ENCODE measurements at regions not wholly inside any gene's neighbourhood (a gene's known extent, or its start where the extent isn't known, plus 50 kb on each side); places are given as distances from the start of the nearest gene placed in this dataset.

DNA sequence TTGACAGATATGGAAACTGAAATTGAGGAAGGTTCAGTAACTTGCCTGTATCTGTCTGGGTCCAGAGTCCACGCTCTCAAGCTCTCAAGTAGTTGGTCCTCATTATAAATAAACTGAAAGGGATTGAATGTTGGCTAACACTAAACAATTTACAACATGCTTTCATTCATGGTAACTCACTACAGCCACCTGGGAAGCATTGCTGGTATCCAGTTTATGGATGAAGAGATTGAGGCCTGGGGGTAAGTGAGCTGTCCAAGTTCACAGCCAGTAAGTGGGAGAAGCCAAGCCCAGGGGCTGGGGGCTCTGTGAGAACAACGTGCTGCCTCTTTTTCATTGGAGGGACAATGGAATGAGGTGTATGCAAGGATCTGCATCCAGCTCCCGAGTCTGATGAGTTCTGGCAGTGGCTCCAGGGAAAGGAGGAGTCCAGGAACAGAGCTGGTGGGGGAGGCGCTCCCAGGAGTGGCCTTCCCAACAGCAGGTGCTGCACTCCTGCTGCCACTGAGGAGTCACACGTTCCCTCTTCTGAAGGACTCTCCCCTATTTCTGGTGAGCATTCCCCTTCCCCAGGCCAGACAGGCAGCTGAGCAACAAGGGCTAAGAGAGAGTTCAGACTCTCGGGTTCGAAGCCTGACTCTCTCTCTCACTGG is 175.8 kb downstream of the CSNK2A3 start:
- no peak for DNase-seq (ENCODE audit: low read depth, low spot score)

DNA sequence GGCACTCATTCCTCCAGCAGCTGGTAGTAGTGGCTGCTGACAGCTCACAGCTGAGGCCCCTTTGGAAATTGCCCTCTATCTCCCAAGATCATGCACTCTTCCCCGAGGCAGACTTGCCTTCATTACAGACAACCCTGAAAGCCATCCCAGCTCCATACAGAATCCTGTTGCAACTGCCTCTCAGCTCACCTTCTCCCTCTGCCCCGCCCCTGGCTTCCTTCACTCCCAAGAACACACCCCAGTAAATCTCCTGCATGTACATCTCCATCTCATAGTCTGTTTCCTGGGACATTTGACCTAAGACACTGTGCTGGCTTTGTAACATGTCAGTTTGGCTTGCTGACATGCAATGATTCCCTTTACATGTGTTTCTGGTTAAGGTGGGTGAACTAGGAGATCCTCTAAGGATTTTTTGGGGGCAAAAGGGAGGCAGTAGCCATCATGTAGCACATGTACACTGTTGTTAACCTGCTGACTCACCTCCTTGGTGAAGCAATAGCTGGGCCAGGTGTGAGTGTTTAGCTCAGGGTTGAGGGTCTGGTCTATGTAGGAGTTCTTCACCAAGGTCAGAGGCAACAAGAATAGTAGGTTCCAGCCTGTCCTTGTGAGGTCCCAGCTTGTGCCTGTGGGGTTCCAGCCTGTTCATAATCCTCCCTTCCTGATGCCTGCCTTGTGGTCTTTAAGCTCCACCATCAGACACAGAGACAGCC is 179.6 kb downstream of the CSNK2A3 start:
- DNase-seq (ENCODE audit: low read depth, low spot score): no peak

DNA sequence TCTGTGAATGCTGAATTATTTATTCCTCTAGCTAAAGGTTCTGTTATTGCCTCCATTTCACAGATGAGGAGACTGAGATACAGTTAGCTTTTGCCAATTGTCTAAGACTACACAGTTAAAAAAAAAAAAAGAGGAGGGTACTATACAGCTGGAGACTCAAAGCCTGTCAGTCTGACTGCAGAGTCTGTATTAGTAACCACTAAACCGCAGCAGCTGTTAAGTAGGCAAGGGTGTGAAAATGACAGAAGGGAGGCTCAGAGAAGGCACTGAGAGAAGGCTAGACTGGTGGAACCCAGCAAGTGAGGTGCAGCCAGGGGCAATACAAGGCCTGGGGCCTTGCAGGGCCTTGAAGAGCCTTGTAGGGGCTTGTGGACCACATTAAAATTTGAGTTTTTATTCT is 181.2 kb downstream of the CSNK2A3 start:
- no peak for DNase-seq (ENCODE audit: low read depth, low spot score)

DNA sequence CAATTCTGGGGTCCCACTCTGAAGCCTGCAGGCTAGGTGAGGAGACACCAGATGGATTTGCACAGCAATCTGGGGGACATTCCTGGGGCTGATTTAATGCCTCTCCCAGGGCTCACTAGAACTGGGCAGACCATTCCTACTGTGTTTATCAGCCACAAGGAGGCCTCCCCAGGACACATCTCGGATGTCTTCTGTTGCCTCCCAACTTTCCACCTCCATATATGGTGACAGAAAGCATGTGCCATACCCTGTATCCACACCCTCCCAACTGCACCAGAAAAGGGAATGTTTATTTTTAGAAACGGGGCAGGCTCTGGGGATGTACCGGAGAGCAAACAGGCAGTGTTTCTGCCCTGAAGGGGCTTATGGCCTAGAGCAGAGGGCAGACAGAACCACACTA is 181.8 kb downstream of the CSNK2A3 start:
- DNase-seq (ENCODE audit: low read depth, low spot score): no peak

DNA sequence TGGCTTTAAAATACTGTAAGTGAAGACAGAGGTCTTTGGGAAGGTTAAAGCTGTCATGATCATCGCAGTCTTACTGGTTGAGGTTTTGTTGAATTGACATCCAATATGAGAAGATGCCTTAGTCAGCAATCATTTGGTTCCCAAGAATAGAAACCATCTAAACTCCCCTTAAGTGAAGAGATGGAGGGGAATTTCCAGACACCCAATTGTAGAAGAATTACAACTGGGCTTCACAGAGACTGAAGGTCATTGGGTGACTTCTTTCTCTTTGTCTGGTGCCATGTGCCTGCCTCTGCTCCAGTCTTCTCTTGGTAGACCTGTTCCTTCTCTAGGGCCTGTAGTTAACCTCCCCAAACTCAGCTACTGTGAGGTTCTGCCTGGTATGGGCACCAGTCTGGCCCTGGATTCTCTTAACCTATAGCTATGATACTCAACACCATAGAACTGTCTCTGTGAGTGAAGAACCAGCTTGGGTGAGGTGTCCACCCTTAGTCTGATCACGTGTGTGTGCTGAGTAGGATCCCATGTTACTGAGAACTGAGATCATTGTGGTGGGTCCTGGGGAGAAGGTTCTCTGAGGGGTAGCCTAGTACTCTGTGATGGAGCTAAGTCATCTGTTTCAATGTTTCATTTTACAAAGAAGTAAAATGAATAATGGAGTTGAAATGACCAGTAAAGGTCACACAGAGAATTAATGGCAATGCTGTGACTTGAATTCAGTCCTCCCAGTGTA is 182.5 kb downstream of the CSNK2A3 start:
- no peak for DNase-seq (ENCODE audit: low read depth, low spot score)

DNA sequence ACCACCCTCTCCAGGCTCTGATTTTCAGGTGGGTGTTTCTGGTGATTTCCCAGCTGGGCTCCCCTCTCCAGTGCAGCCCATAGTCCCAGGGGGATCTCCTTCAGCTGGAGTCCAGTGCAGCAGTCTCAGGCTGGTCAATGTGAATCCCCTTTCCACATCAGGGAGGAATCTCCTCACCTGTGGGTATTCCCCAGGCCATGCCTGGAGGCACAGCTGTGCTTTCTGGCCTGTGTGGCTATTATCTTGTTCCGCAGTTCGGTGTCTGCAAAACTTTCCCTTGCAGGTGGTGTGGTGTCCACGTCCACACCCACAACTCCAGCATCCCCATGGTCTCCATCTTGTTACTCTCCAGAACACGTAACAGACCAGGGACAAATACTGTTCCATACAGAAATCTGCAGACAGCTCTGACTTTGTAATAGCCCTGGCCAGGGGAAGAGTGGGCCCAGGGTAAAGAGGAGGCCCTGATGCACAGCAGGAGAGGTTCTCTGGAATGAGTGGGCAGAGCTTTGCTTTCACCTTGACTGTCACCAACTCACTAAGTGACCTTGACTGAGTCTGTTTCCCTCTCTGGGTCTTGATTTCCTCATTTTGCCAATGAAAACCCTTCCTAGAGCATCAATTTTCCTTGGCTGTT is 183.2 kb downstream of the CSNK2A3 start:
- DNase-seq (ENCODE audit: low read depth, low spot score): no peak

DNA sequence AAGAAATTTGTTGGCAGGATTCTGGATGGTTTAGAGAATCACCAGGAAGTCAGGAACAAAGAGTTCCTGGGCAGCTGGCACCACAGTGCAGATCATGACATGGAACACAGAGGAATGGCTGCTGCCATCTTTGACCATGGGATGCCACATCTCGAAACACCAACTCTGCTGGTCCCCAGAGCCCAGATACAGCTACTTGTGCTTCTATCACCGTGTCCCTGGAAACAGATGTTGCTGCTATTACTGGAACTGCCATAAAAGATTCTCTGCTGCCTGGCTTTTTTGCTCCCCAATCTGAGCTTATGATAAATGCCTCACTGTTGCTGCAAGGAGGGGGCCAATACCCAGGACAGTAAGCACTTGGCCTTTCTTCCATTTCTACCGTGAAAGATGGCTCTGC is 185.2 kb downstream of the CSNK2A3 start:
- DNase-seq (ENCODE audit: low read depth, low spot score): no peak

DNA sequence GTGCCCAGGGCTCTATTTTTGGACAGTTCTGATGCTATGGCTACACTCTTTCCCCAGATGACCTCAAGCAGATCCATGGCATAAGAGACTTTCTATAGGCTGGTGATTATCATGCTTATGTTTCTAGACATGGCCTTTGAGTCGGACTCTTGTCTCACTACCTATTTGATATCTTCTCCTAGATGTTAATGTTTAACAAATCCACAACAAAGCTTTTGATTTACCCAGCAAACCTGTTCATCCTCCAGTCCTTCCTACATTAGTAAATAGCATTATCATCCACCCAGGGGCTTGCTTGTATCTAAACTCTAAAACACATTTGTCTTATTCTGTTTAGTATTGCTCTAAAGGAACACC is 188.7 kb downstream of the CSNK2A3 start:
- DNase-seq (ENCODE audit: low read depth, low spot score): no peak

DNA sequence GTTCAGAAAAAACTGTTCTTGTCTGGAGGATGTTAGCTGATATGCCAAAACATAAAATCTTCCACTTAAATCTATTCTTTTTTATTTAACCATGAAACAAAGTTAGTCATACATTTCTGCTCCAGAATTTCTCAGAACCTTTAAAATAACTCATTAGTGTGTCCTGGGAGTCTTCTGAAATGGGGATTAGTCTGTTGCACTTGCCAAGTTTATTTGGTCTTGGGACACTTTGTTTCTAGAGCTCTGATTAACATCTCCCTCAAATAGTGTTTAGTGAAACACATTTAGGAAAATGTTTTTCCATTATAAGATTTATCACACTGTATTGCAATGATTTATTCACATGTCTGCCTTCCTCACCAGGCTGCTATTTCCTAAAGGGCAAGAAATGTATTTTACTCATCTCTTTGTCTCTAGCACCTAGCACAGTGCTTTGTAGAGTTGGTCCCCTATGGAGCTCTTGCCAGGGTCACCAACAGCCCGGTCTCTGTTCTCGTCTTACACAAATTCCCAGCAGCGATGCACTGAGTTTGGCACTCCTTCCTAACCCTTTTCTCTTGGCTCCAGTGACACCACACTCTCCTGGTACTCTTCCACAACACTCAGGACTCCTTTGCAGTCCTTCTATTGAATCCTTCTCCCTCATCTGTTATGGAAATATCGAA is 189.2 kb downstream of the CSNK2A3 start:
- no peak for DNase-seq (ENCODE audit: low read depth, low spot score)

DNA sequence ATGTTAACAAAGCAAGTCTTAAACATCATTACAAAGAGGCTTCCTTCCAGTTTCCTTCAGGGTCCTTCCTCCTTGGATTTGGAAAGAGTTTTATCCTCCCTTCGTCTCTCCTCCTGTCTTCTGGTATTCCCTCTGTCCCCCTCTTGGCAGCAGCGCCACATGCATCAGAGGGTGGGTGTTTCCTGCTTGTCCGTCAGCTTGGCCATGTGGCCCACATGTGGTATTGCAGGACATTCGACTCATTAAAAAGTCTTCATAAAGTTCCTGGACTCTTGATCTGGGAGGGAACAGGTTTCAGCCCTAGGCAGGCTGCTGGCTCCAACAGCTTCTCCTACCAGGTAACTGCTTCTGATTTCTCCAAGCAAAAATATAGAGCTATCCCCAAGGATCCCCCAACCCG is 189.8 kb downstream of the CSNK2A3 start:
- no peak for DNase-seq (ENCODE audit: low read depth, low spot score)

DNA sequence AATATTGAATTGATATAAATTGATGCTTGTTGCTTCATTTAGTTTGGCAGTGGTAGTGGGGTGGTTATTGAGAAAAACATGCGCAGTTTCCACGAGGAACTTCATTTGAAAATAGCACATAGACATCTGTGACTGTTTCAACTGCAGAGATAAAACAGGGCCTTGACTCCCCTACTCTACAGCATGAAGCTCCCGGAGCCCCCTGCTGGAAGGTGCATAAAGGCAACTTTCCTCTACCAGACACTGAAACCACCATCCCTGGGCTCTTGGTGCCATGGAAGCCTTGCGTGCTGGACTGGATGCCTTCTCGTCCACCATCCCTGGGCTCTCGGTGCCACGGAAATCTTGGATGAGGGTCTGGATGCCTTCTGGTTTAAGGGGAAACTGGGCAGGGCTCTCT is 195.9 kb downstream of the CSNK2A3 start:
- no peak for DNase-seq (ENCODE audit: low read depth, low spot score)

DNA sequence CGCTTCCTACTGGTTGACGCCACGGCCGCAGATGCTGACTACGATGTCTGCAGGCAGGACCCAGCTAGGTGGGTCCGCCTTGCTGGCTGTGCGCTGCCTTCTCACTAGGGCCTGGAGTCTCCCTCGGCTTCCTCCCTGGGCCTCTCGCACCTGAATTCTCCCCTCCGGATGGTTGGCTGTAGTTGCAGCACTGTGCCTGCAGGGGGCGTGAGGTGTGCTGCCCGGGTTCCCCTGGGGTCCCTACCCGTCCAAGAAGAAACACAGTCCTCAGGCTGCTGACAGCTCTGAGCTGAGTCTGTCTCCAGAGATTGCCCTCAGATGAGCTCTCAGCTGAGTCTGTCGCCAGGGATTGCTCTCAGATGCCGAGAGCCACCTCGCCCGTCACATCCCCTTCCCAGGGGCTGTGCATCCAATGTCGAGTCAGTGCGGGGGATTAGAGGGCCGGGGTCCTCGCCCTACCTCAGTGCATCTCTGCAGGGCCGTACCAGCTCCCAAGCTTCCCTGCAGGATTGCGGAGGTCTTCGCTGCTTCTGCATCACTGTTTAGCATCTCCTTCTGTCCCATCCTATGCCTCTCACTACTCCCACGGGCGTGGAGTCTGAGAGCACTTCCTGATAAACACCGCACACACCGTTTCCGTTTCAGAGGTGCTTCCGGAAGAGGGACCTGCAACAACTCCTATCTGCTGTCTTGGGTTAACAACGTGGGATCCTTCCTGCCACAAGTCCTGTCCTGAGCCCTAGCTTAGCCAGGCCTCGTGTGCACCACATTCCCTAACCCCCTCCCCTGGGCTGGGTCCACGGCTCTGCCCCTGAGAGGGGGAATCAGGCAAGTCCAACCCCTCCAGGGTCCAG is 196.9 kb downstream of the CSNK2A3 start:
- DNase-seq (ENCODE audit: low read depth, low spot score): no peak

DNA sequence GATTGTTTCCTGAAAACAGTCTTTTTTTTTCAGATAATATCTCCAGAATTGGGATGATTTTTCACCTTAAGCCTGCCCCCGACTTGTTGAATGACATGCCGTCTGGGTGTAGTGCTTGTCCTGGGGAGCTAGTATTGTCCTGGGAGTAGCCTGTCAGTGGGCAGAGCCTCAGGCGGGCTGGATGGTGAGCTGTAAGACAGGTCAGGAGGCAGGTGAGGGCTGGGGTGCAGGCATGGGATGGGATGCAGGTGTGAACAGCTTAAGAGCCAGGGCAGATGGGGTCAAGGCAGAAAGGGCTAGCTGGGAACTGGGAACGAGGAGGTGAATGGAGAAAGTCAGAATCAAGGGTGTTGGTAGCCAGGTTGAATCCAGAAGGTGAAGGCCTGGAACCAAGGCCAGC is 200.2 kb downstream of the CSNK2A3 start:
- DNase-seq (ENCODE audit: low read depth, low spot score): no peak

DNA sequence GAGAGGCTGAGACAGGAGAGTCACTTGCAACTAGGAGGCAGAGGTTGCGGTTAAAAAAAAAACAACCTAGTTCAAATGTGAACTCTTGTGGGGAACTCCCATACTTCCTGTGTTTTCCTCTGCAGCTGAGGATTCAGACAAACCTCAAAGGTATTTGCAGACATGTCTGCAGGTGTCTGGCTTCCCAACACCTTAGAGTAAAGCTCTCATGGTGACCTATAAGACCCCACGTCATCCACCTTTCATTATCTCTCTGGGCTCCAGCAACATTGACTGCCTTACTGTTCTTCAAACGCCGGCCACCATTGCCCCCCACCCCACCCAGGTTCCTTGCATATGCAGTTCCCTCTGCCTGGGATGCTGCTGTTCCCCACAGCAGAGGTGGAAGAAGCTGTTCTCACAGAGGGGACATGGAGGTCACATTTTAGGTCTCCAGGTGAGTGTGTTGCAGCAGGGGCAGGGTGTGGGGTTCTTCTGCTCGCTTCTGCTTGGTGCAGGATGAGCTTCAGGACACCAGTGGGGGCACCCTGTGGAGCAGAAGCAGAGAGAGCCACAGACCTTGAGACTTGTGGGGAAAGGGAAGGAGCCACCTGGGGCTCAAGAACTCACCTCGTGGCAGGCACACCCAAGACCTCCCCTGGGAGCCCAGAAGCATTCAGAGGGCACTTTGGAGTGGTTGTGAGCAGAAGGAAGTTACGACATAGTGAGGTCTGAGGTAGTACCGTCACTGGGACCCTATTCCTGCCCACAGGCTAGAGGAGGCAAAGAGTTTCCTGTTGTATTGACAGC is 203.2 kb downstream of the CSNK2A3 start:
- DNase-seq (ENCODE audit: low read depth, low spot score): no peak

DNA sequence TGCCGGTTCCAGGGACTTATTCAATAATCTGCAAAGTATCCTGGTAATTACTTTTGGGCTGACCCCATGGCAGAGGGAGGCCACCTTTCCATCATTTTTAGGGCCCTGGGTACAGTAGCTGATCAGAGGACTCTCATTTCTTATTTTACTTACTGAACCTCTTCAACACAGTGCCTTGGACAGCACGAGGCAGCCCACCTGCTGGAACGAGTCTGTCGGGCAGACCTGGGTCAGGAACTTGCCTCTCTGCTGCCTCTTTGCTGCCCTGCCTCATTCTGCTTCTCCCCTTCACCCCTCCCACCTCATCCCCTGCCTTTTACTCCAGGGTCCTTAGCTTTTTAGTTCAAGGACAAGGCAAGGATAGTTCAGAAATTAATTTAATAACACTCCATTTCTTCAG is 204.5 kb downstream of the CSNK2A3 start:
- DNase-seq (ENCODE audit: low read depth, low spot score): no peak

DNA sequence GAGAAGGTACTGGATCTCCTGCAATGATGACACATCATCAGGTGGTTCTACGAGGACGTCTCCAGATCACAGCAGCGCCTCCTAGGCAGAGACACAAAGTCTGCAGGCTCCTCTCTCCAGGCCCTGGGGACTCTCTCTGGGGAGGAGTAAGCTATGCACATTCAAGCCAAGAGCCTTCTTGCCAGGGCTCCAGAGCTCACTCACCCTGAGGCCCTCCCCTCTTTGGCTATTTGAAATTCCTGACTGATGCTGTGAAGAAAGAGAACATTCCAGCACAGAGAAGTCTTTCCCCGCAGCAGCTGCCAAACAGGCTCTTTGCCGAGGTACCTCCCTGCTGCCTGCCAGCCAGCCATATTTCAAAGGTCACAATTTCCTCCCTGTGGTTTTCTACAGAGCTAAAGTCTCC is 204.9 kb downstream of the CSNK2A3 start:
- no peak for DNase-seq (ENCODE audit: low read depth, low spot score)

DNA sequence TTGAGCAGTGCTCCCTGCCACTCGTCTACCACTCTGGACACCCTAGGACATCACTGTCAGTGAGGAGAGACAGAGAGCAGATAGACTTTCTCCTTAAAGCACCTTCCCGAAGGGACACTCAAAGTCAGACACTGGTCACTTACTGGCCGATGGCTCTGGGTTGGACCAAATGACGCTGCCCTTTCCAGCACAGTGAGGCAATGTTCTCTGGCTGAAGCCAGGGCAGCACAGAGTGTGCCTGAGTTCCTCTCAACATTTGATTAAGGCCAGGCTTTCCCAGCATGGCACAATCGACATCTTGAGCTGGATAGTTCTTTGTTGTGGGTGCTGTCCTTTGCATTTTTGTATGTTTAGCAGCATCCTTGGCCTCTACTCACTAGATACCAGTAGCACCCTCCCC is 206.2 kb downstream of the CSNK2A3 start:
- DNase-seq (ENCODE audit: low read depth, low spot score): no peak

DNA sequence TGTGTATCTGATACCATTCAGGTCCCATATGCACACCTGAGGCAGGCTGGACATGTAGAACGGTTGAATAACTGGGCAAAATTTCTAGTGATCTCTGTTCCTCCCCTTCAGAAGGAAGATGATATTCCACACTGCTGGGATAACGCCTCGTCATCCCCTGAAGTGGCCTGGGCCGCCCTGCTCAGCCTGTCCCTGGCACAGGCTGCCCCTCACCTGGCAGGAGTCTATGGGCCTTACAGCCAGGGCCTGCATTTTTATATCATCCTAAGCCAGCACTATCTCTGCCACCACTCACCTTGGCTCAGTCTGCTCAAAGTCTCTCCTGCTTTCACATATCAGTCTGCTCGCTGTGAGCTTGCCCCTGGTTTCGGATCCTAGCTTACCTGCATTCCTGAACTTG is 209.2 kb downstream of the CSNK2A3 start:
- DNase-seq (ENCODE audit: low read depth, low spot score): no peak

DNA sequence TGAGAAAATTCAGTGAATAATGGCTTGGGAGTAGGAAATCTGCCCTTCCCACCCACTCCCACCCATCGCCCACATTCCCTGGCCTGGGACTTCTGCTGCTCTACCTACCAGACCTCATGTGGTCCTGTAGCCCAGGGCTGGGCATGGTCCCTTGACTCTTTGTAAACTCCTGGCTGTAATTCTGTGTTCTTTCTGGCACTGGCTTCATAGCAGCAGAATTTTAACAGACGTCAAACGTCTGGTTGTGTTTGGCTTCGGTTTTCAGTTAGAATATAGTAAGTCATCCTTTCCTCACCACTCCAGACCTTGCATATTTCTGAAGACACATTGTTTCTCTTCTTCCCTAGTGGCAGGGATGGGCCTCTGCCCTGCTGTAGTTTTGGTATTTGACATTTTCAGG is 210.6 kb downstream of the CSNK2A3 start:
- DNase-seq (ENCODE audit: low read depth, low spot score): no peak

DNA sequence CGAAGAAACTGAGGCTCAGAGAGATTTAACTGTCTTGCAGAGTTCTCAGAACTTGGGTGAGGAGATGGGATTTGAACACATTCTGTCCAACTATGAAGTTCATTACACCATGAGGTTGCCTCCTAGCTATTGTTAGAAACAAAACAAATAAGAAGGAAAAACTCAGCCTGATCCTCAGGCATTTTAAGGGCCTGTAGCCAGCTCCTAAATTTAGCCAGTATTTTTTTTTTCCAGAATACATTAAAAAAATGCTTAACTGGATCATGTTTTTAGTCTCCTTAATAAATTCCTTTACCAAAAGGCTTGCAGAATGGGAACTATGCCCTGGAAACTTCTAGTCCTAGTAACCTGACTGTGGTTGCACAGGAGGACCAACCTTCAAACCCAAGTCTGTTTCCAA is 212.0 kb downstream of the CSNK2A3 start:
- no peak for DNase-seq (ENCODE audit: low read depth, low spot score)

Measured in brain pericyte (primary cell).